Stomach (tissue), 4 donors: ENCODE measurements at regions not wholly inside any gene's neighbourhood (a gene's known extent, or its start where the extent isn't known, plus 50 kb on each side); places are given as distances from the start of the nearest gene placed in this dataset.

Source experiments
- POLR2A ChIP-seq, 4 donors: fragments of 450-650 bp; IDR thresholded peaks; one replicate each; pipeline ENCODE4 v1.6.1; 2016; ENCODE audit warnings: antibody characterized with exemption in 4 of 4, control low read depth in 2 of 4, mild to moderate bottlenecking in 1 of 4, moderate library complexity in 1 of 4
- POLR2AphosphoS5 ChIP-seq, 3 donors: sonication (generic); formaldehyde crosslinking; IDR thresholded peaks; one replicate each; pipeline ENCODE4 v1.6.1; 2016; ENCODE audit warnings: antibody characterized with exemption in 3 of 3
- TF ChIP-seq, protein P1 (sequence below), 7 experiments: fragments of 450-650 bp in 4 of 7; fragments of 200-600 bp in 3 of 7; sonication (generic) in 3 of 7; IDR thresholded peaks; one replicate each; pipeline ENCODE4 v1.5.1; 2016 to 2019; ENCODE audit warnings: antibody characterized with exemption in 7 of 7, control low read depth in 2 of 7, mild to moderate bottlenecking in 1 of 7

DNA sequence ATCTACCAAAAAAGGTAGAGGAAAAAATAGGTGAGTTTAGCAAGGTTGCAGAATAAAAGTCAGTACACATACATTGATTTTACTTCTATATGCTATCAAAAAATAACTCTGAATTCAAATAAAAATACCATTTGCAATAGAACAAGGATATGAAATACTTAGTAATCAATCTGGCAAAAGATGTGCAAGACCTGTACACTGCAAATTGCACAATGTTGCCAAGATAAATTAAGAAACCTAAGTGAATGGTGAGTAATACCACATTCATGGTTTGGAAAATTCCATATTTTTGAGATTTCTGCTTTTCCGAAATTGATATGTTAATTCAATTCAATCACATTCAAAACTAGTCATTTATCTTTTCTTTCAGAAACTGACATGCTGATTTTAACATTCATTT, 464.8 kb downstream of the EPHA3 start:
- TF ChIP-seq, protein P1, sequence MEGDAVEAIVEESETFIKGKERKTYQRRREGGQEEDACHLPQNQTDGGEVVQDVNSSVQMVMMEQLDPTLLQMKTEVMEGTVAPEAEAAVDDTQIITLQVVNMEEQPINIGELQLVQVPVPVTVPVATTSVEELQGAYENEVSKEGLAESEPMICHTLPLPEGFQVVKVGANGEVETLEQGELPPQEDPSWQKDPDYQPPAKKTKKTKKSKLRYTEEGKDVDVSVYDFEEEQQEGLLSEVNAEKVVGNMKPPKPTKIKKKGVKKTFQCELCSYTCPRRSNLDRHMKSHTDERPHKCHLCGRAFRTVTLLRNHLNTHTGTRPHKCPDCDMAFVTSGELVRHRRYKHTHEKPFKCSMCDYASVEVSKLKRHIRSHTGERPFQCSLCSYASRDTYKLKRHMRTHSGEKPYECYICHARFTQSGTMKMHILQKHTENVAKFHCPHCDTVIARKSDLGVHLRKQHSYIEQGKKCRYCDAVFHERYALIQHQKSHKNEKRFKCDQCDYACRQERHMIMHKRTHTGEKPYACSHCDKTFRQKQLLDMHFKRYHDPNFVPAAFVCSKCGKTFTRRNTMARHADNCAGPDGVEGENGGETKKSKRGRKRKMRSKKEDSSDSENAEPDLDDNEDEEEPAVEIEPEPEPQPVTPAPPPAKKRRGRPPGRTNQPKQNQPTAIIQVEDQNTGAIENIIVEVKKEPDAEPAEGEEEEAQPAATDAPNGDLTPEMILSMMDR (IDR thresholded peaks at IDR 0.05) = no peak
- TF ChIP-seq POLR2AphosphoS5 (IDR thresholded peaks at IDR 0.05) = no peak
- no peak for TF ChIP-seq POLR2A (IDR thresholded peaks at IDR 0.05)
